GM19035 (cell line): ENCODE measurements at regions not wholly inside any gene's neighbourhood (a gene's known extent, or its start where the extent isn't known, plus 50 kb on each side); places are given as distances from the start of the nearest gene placed in this dataset.

Source experiments
- ATAC-seq: cut with Tn5 transposase; IDR thresholded peaks from one replicate; pipeline ENCODE4 v1.9.1; 2021; ENCODE audit not compliant: unreplicated experiment

- no peak for ATAC-seq
These were observed 238.0 kb upstream of the IGF1R start for GRCh38 chr15:98410328-98410727.

GRCh38 chr15:98412852-98413251 lies 235.5 kb upstream of the IGF1R start:
- no peak for ATAC-seq

- ATAC-seq = no peak
These were observed 234.3 kb upstream of the IGF1R start for GRCh38 chr15:98413933-98414546.

DNA sequence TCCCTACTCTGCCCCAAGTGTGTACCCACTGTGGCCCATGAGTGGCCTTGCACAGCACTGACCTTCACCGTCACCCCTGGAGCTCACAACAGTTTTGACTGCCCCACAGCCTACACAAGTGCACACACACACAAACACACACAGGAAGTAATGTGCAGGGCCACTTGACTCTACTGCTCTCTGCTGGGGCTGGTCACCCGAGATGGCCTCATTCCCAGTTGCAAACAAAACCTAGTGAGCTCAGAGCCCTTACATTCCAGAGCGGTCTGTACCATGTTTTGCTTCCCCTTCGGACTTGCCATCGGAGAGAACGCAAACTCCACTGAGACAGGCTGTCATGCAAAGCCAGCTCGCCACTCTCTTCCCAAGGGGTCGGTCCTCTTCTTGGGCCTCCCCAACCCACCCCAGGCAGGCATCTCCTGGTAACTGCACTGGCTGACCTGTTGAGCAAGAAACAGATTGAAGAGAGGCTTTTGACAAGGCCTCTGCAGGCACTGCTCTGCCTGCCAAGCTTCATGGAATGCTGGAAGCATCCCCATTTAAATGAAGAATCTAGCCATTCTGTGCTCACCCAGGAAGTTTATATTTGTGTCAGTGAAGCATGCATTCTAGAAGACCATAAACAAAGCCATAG lies 232.0 kb upstream of the IGF1R start:
- no peak for ATAC-seq

GRCh38 chr15:98417346-98417745 lies 231.0 kb upstream of the IGF1R start:
- ATAC-seq = no peak

GRCh38 chr15:98418122-98418521 lies 230.2 kb upstream of the IGF1R start:
- ATAC-seq = no peak

- ATAC-seq = no peak
These were observed 229.1 kb upstream of the IGF1R start for GRCh38 chr15:98419173-98419780.

GRCh38 chr15:98420837-98421236 lies 227.5 kb upstream of the IGF1R start:
- no peak for ATAC-seq

DNA sequence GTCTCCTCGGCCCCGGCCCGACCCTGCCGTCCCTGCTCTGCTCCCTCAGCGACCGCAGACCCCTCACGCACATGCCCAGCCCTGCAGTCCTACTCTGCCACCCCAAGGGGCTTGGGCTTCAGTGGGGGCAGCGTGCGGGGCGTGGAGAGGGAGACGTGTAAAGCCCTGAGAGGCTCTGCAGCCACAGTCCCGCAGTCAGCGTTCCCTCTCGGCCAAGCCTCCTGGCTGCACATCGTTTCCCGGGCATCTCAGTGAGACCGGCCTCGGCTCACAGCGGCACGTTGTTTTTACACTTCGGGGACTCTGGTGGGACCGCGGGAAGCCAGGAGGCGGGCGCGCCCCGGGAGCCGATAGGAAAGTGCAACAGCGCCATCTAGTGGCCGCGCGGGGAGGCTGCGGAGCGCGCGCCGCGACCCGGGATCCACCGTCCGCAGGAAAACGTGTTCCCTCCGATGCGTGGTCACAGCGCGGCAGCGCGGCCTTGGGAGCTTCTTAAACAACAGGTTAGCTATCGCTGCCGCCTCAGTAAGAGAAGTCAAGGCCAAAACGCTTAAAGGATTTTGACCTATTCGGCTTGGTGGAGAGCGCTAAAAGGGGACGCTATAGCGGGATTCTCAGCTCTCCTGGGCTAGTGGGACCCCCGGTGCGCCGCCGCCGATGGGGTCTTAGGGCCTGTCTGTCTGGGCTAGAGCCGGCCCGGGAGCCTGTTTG lies 226.8 kb upstream of the IGF1R start:
- ATAC-seq = peak; percentile 83

DNA sequence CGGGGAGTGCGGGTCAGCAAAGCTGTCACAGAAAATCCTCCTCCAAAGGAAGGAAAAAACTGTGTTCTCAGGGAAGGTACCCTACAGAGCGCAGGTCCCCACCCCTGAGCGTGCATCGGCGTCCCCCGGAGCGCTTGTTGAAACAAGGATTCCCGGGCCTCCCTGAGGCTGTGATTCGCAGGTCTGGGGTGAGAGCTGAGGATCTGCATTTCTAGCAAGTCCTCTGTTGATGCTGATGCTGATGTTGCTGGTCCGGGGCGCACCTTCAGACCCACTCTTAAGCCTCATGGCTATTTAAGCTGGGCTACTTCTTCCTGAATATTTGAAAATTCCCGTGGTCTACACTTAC lies 226.2 kb upstream of the IGF1R start:
- no peak for ATAC-seq

DNA sequence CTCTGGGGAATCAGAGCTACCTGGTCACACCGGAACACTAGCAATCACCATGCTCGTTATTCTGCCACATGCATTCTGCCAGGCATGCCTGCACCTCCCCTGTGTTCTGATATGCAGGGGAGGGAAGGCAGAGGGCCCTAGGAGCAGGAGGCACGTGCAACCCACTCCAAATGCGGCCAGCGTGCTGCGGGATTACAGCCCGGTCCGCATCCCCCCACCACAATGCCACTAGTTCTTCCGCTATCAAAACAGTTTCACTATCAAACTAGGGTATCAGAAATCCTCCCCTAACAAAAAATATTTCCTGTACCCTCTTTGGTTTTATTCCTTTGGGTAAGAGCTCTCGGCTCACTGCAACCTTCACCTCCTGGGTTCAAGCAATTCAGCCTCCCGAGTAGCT lies 223.2 kb upstream of the IGF1R start:
- no peak for ATAC-seq

- ATAC-seq = no peak
These were observed 221.0 kb upstream of the IGF1R start for GRCh38 chr15:98427321-98427720.

GRCh38 chr15:98428253-98428989 lies 219.9 kb upstream of the IGF1R start:
- ATAC-seq = peak; percentile 92

DNA sequence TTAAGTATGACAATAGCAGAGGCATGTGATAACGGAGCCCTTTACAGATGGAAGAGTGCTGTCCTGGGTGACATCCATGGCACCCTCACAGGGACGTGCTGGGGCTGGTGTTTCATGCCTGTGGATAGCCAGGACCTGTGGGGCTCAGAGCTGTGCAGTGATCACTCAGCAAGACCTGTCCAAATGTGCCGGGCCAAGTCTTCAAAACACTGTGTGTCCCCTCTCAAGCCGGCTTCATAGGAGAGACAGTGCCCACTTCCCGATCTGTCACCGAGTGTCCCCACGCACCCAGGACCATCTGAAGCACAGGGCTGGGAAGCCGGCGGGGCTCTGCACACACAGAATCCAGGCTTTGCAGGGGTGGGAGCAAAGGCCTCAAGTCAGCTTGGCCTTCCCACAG lies 217.2 kb upstream of the IGF1R start:
- no peak for ATAC-seq

DNA sequence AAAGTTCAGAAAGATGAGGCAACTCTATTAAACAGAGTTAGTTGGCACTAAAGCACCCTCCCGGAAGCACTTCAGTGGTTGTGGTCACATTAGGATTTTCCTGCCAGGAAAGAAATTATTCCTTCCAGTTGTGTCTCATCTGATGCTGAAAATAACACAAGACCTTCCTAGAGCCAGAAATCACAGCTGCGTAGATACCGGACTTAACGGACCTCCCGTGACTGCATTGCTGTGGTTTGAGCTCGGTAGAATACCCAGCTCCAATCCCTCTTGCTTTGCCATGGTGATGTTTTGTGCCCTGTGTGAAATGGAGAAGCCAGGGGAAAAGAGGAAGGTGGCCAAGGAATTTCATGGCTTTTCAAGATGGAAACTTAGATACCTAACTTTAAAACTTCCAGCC lies 215.0 kb upstream of the IGF1R start:
- no peak for ATAC-seq

- ATAC-seq = no peak
These were observed 214.5 kb upstream of the IGF1R start for GRCh38 chr15:98433856-98434255.

GRCh38 chr15:98437752-98438151 lies 210.6 kb upstream of the IGF1R start:
- no peak for ATAC-seq

GRCh38 chr15:98438326-98438725 lies 210.0 kb upstream of the IGF1R start:
- ATAC-seq = no peak

GRCh38 chr15:98438907-98439306 lies 209.4 kb upstream of the IGF1R start:
- no peak for ATAC-seq

- no peak for ATAC-seq
These were observed 208.8 kb upstream of the IGF1R start for GRCh38 chr15:98439523-98439942.

GRCh38 chr15:98440917-98441316 lies 207.4 kb upstream of the IGF1R start:
- peak; percentile 62 for ATAC-seq
